HG03469 (cell line): ENCODE measurements at regions not wholly inside any gene's neighbourhood (a gene's known extent, or its start where the extent isn't known, plus 50 kb on each side); places are given as distances from the start of the nearest gene placed in this dataset.
"Not testable (repeated sequence)": the region's sequence is repeated elsewhere in the genome, so short reads cannot be mapped to it uniquely, and the experiment has no call there.

Experiments
- ATAC-seq: cut with Tn5 transposase; IDR thresholded peaks from one replicate; pipeline ENCODE4 v1.9.1; 2021; ENCODE audit warnings: mild to moderate bottlenecking, moderate library complexity, moderate number of reproducible peaks; ENCODE audit not compliant: unreplicated experiment

- ATAC-seq: no peak
Observed at GRCh38 chr6:144667532-144668503, 382.7 kb downstream of the UTRN start.

GRCh38 chr6:144670259-144670658, 385.1 kb downstream of the UTRN start:
- ATAC-seq: not testable (repeated sequence)

GRCh38 chr6:144673807-144674206, 388.7 kb downstream of the UTRN start:
- ATAC-seq: no peak

DNA sequence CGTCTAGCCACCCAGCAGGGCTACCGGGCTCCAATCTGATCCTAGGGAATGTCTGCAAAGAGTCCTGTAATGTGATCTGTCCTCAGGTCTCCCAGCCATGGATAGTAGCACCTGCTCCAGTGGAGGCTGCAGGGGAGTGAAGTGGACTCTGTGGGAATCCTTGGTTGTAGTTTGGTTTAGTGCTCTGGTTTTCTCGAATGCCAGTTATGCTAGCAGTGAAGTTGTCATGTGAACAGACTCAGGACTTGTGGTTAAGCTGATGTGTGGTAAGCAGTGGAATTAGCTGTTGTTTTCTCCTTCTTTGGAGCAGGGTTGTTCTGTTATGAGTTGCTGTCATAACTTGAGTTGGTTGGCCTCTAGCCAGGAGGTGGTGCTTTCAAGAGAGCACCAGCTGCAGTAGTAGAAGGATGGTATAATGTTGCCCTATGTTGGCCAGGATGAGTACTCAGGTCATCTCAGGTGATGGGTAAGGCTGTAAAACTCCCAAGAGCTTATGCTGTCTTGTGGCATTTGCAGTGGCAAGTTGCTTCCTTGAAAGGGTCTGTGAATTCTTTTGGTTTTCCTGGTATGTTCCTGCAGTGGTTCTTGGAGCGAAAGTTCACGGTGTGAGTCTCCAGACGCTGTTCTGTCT, 390.2 kb downstream of the UTRN start:
- ATAC-seq: no peak

GRCh38 chr6:144676310-144676709, 391.2 kb downstream of the UTRN start:
- not testable (repeated sequence) for ATAC-seq

GRCh38 chr6:144677263-144677662, 392.1 kb downstream of the UTRN start:
- not testable (repeated sequence) for ATAC-seq

DNA sequence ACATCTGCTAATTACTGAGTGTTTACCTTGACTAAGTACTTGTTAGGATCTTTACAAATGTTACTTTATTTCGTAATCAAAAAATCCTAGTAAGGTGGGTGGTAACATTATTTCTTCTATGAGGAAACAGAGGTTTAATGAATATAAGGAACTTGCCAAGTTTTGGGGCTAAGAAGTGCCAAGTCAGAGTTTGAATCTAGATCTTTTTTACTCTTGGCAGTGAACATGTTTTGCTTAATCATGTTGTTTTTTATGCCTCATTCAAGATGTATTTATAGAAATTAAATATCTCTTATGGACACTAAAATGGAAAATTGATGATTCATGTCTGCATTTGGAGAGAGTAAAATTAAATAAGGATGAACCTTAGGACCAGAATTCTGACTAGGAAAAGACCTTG, 393.7 kb downstream of the UTRN start:
- no peak for ATAC-seq

- no peak for ATAC-seq
Observed at GRCh38 chr6:144681334-144681733, 396.2 kb downstream of the UTRN start.

DNA sequence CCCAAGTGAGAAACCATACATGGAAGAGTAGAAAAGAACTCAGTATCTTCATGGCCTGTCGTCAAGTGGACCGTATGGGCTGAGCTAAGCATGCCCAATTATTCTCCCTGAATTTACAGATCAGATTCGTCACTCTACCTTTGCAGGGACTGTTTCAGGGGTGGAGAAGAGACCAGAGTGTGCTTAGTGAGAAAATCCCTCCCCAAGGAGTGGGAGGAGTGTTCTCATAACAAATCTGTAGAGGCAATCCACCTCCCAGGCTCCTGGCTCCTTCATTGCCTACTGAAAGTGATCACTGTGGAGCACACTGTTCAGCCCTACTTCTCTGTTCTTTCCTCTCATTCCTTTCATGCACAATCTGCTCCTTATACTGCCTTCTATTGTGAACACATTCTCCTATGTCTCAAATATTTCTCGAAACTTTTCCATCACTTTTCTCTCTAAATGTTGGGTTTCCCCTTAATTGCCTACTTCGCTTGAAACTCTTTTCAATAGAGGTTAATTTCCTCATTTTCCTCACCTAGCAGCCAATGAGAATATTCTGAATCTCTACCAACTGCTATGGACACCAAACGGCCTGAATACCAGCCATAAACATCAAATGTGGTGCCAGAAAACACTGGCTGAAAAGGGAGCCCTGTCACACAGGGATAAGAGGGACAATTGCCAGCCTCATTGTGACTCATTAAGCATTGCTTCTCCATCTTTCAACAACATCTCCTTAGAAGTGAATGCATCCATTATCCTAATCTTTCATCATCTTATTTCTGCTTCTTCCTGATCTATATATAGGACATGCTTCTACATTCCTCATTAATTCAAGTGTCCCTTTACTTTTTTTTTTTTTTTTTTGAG, 398.3 kb downstream of the UTRN start:
- no peak for ATAC-seq

DNA sequence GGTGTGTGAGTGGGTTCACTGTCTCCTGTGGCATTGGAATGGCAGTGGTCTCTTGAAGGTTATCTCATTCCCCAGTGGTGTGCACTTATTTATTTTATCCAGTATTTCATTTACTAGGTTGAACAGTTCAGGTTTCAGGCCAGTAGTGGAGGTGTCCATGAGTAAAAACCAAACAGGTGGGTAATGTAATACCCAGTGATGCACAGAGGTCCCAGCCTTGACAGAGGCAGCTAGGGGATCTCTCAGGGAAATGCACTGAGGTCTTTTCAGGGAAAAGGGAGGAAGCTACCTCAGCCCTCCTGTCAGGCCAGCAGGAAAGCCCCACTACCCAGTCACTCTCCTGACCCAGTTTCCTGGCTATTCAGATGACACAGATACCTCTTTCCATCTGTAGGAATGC, 403.6 kb downstream of the UTRN start:
- no peak for ATAC-seq

- no peak for ATAC-seq
Observed at GRCh38 chr6:144689503-144690040, 404.4 kb downstream of the UTRN start.

DNA sequence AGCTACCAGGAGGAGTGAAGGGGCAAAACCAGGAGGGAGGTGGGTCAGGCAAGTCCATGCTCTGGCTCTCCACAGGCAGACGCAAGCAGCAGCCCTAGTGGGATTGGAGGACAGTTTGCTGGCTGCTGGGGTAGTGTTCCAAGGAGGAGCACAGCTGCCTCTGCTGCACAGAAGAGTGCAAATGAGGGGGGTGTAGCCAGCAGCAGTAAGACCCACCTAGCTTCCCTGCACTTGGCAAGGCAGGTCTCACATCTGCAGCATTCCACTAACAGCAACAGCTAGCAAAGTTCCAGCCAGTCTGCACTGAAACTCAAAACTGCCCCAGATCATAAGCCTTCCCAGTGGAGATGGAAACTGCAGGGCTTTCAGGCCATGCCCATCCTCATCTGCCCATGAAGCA, 405.0 kb downstream of the UTRN start:
- ATAC-seq: no peak

GRCh38 chr6:144690666-144691065, 405.5 kb downstream of the UTRN start:
- no peak for ATAC-seq

DNA sequence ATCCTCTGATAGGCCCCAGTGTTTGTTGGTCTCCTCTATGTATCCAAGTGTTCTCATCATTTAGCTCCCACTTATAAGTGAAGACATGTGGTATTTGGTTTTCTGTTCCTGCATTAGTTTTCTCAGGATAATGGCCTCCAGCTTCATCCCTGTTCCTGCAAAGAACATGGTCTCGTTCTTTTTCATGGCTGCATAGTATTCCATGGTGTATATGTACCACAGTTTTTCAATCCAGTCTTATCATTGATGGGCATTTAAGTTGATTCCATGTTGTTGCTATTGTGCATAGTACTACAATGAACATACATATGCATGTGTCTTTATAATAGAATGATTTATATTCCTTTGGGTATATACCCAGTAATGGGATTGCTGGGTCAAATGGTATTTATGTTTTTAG, 406.9 kb downstream of the UTRN start:
- not testable (repeated sequence) for ATAC-seq

DNA sequence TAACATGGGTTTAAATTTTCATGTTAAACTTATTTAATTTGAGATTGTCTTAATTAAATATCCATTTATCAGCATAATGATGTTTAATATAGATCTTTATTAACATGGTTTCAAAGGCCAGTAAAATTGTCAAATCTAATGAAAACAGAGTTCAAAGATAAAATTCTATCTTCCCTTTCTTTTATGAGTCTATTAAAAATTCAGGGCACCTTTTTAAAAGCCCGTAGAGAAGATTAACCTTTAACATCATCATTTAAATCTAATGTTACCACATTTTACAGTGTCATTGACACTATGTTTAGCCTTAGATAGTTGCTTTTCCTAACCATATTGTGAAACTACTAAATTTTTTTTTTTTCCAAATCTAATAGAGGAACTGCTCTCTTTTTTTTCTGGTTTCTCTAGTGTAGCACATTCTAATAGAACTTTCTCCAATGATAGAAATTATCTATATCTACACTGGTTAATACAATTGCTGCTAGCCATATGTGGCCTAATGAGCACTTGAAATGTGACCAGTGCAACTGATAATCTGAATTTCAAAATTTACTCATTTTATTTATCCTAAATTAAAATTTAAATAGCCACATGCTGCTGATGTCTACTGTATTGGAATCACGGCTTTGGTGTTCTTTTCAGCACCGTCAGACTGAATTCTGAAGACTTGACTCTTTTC, 410.9 kb downstream of the UTRN start:
- no peak for ATAC-seq

DNA sequence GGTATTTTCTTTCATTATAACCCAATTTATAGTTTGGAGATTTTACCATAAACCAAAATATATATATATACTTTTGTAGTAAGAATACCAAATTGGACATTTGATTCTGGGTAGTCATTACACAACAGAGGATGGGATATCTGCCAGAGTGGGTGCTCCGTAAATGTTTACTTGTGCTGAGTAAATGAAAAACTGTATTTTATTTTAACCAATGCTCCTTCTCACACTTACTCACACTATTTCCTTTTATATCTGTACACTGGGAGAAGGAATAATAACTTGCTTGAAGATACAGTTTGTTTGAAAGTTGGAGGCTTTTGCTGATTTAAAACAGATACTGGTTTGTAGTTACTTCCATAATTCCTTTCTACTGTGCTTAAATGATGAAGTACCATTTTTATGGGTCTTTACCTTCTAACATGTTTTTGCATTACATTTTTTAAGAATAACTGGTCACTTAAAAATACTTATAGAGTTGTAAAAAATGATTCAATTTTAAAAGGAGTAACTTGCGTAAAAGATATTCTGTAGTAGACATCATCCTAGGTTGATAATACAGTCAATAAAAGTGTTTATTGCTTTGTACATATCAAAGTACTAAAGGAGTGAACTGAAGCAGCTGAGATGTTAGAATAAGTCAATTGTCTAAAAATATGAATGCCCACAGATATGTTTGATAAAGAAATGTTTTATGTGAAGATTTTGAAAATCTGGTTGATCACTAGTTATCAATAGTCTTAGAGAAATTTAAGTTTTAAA, 411.7 kb downstream of the UTRN start:
- ATAC-seq: no peak

GRCh38 chr6:144697369-144697760, 412.2 kb downstream of the UTRN start:
- ATAC-seq: no peak

GRCh38 chr6:144697801-144698200, 412.7 kb downstream of the UTRN start:
- no peak for ATAC-seq

DNA sequence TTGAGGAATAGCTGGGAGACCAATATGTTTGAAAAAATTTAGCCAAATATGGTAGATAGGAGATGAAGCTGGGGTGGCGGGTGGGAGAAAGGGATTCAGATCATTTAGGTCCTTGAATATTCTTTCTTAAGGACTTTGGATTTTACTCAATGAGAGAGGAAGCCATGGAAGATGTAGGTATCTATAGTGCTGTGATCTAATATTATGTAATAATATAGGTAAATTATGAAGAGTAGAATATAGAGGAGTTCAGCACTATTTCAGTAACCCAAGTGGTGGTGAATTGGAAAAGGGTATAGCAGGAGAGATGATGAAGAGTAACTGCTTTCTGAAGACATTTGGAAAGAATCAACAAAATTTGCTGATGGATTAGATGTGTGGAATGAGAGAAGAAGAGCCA, 417.6 kb downstream of the UTRN start:
- ATAC-seq: no peak

- no peak for ATAC-seq
Observed at GRCh38 chr6:144710207-144710606, 425.1 kb downstream of the UTRN start.
